K562 (cell line): ENCODE measurements at regions not wholly inside any gene's neighbourhood (a gene's known extent, or its start where the extent isn't known, plus 50 kb on each side); places are given as distances from the start of the nearest gene placed in this dataset.

Experiments
- ATAC-seq: fragments of 200-7000 bp; cut with Tn5 transposase; 3 replicates; pipeline ENCODE4 v1.9.1; 2020; ENCODE audit warnings: moderate library complexity
- BruUV-seq: library from RNA; stranded (reverse); fragments of 400-500 nt; replicated peaks from 2 replicates; lab custom pipeline; 2021; lab: Mats Ljungman, UMichigan
- CTCF ChIA-PET: fragments of 300-600 bp; formaldehyde crosslinking; extraction: SDS; loops from one replicate; lab custom pipeline; 2021; ENCODE audit warnings: low intra/inter-chr PET ratio; lab: Yijun Ruan, JAX
- POLR2A ChIA-PET: fragments of 300-600, 350-650 bp; sonication (Branson Sonifier 250); formaldehyde crosslinking; extraction: SDS; loops from one replicate; lab custom pipeline; 2021; ENCODE audit warnings: antibody characterized with exemption, inconsistent platforms; lab: Yijun Ruan, JAX
- DNase-seq, 4 experiments: peaks; one replicate each; pipeline versions ENCODE4 v3.0.0 to v3.0.0-alpha.2; 2011 to 2018; ENCODE audit warnings: low spot score in 3 of 4, mixed read lengths in 3 of 4; ENCODE audit errors: extremely low read depth in 1 of 4
- FAIRE-seq: peaks from 2 replicates; lab custom pipeline; 2011; peaks lifted over from hg19 to GRCh38; lab: Jason Lieb, UNC
- H2AFZ ChIP-seq: 2 replicates; pipeline ENCODE4 v1.6.0; 2011; ENCODE audit warnings: low read depth, low read length, control low read depth, inconsistent platforms
- H3K27ac ChIP-seq: fragments of 200-600 bp; 3 replicates; pipeline ENCODE4 v1.8.0; 2011; ENCODE audit warnings: low read depth, mild to moderate bottlenecking, control low read depth, inconsistent platforms, low read length, moderate library complexity, mixed read lengths; ENCODE audit errors: extremely low read depth
- H3K27me3 ChIP-seq, 2 experiments: fragments of 300-600 bp in 1 of 2; 2 replicates in 1 of 2; 3 replicates in 1 of 2; pipeline versions ENCODE4 v1.6.0 to v1.8.0; 2011; ENCODE audit warnings: inconsistent platforms in 2 of 2, low read length in 2 of 2, mild to moderate bottlenecking in 1 of 2, mixed read lengths in 1 of 2, moderate library complexity in 1 of 2; ENCODE audit not compliant: control insufficient read depth in 2 of 2, insufficient read depth in 2 of 2
- H3K36me3 ChIP-seq: fragments of 300-600 bp; 3 replicates; pipeline ENCODE4 v1.8.0; 2011; ENCODE audit warnings: mild to moderate bottlenecking, low read length, inconsistent platforms; ENCODE audit not compliant: control insufficient read depth, insufficient read depth
- H3K4me1 ChIP-seq, 2 experiments: fragments of 200-600 bp in 1 of 2; replicated peaks in 1 of 2; 2 replicates in 1 of 2; 3 replicates in 1 of 2; pipeline versions ENCODE4 v1.5.1 to v1.8.0; 2011; ENCODE audit warnings: inconsistent platforms in 2 of 2, low read length in 2 of 2, mild to moderate bottlenecking in 1 of 2, mixed read lengths in 1 of 2, moderate library complexity in 1 of 2; ENCODE audit not compliant: control insufficient read depth in 2 of 2, insufficient read depth in 2 of 2
- H3K4me2 ChIP-seq: 2 replicates; pipeline ENCODE4 v1.6.1; 2011; ENCODE audit warnings: low read length, control low read depth, inconsistent platforms, mixed read lengths; ENCODE audit not compliant: insufficient read depth
- H3K4me3 ChIP-seq: fragments of 200-600 bp; sonication (generic), shearing (Covaris generic); 2 replicates; pipeline ENCODE4 v1.5.1; 2016; ENCODE audit warnings: control low read depth, inconsistent platforms
- H3K79me2 ChIP-seq: fragments of 200-600 bp; 3 replicates; pipeline ENCODE4 v1.8.0; 2011; ENCODE audit warnings: low read length, inconsistent platforms; ENCODE audit not compliant: control insufficient read depth, insufficient read depth
- H3K9ac ChIP-seq, 2 experiments: 2 replicates each; pipeline versions ENCODE4 v1.6.0 to v1.6.1; 2011; ENCODE audit warnings: low read depth in 2 of 2, low read length in 2 of 2, control low read depth in 1 of 2, inconsistent platforms in 1 of 2, mild to moderate bottlenecking in 1 of 2, mixed read lengths in 1 of 2; ENCODE audit not compliant: insufficient read depth in 1 of 2
- H3K9me1 ChIP-seq: one replicate; pipeline ENCODE4 v1.6.0; 2011; ENCODE audit warnings: inconsistent platforms, mild to moderate bottlenecking, low read length, moderate library complexity; ENCODE audit not compliant: control insufficient read depth, insufficient read depth
- H3K9me3 ChIP-seq: replicated peaks from 2 replicates; pipeline ENCODE4 v1.5.1; 2011; ENCODE audit warnings: low read depth, low read length, inconsistent platforms; ENCODE audit not compliant: control insufficient read depth, insufficient read depth
- H4K20me1 ChIP-seq: replicated peaks from 2 replicates; pipeline ENCODE4 v1.6.1; 2011; ENCODE audit warnings: low read length, inconsistent platforms, mixed read lengths; ENCODE audit not compliant: control insufficient read depth, insufficient read depth
- GABPA ChIP-seq: fragments of 200-800 bp; sonication (Bioruptor generic); conservative IDR thresholded peaks from 2 replicates; pipeline ENCODE4 v1.6.1; 2016; ENCODE audit warnings: low read depth, missing genetic modification characterization, missing compliant biosample characterization
- SP1 ChIP-seq: sonication (generic); formaldehyde crosslinking; IDR thresholded peaks from 2 replicates; pipeline ENCODE4 v1.8.1; 2022; ENCODE audit warnings: mild to moderate bottlenecking, missing genetic modification reagents
- TCF3 ChIP-seq: sonication (generic); formaldehyde crosslinking; IDR thresholded peaks from 2 replicates; pipeline ENCODE4 v1.4.0; 2020; ENCODE audit warnings: mild to moderate bottlenecking, missing genetic modification reagents
- WGBS: fragments of 100-300 bp; shearing (Covaris generic); methylation state at CpG from one replicate; pipeline ENCODE4 v1.1.6; 2016; ENCODE audit warnings: low coverage, mixed read lengths; ENCODE audit not compliant: insufficient coverage; ENCODE audit errors: missing lambda C conversion rate; 5-methylcytosine and 5-hydroxymethylcytosine counted together
- in situ Hi-C: fragments of 300-500 bp; cut with MboI; formaldehyde crosslinking; loops from 4 replicates; pipeline ENCODE4 v1.15.0; 2018; ENCODE audit warnings: inconsistent platforms, mixed read lengths
- intact Hi-C: fragments of 100-400 bp; cut with micrococcal nuclease; formaldehyde crosslinking; loops from 2 replicates; pipeline ENCODE4 v1.14.2; 2022
- TF ChIP-seq, protein P1 (sequence below): fragments of 450-650 bp; IDR thresholded peaks from 2 replicates; pipeline ENCODE4 v1.7.1; 2018; ENCODE audit warnings: mild to moderate bottlenecking, low read depth; ENCODE audit not compliant: partially characterized antibody
- TF ChIP-seq, protein P2 (sequence below): fragments of 450-650 bp; IDR thresholded peaks from 2 replicates; pipeline ENCODE4 v1.6.1; 2016; ENCODE audit warnings: missing biosample characterization, missing genetic modification characterization
- TF ChIP-seq, protein P3 (sequence below): IDR thresholded peaks from 2 replicates; pipeline ENCODE4 v1.6.1; 2014; ENCODE audit warnings: antibody characterized with exemption

DNA sequence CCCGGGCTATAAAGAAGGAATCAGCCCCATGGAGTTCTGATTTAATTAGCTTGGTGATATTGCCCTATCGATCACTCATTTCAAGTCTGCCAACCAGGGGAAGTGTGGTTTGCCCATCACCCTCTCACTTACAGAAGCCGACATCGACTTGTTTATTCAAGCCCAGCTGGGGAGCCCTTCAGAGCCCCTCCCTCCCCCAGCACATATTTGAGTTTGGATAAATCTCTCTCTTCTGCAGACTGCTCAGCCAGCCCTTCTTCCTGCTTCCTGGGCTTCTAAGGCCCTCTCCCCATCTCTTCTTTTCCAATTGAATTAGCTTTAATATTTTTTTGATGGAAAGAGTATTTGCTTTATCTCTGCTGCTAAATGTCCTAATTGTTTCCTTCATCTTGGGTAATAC, 299.0 kb downstream of the MIAT start:
- intact Hi-C loops: no loop called here
- CTCF ChIA-PET: no interaction called here

More for the DNA sequence above, 299.0 kb downstream of the MIAT start:
- Histone ChIP-seq H2AFZ (no peak overlapping the region), H3K4me3 (no peak overlapping the region), H3K4me2 (no peak overlapping the region), H4K20me1 (no peaks in the 10 kb centered on the region), H3K27ac (no peak overlapping the region), H3K9me1 (no peaks in the 10 kb centered on the region), H3K9ac (no peak overlapping the region), H3K36me3 (no peaks in the 10 kb centered on the region), H3K79me2 (no peaks in the 10 kb centered on the region), H3K4me1 (no peaks in the 10 kb centered on the region), H3K27me3 (no peaks in the 10 kb centered on the region; a peak in 1 of 5 replicates), H3K9me3 (no peaks in the 10 kb centered on the region)
- no peak for TF ChIP-seq GABPA (tag)
- TF ChIP-seq, protein P1, sequence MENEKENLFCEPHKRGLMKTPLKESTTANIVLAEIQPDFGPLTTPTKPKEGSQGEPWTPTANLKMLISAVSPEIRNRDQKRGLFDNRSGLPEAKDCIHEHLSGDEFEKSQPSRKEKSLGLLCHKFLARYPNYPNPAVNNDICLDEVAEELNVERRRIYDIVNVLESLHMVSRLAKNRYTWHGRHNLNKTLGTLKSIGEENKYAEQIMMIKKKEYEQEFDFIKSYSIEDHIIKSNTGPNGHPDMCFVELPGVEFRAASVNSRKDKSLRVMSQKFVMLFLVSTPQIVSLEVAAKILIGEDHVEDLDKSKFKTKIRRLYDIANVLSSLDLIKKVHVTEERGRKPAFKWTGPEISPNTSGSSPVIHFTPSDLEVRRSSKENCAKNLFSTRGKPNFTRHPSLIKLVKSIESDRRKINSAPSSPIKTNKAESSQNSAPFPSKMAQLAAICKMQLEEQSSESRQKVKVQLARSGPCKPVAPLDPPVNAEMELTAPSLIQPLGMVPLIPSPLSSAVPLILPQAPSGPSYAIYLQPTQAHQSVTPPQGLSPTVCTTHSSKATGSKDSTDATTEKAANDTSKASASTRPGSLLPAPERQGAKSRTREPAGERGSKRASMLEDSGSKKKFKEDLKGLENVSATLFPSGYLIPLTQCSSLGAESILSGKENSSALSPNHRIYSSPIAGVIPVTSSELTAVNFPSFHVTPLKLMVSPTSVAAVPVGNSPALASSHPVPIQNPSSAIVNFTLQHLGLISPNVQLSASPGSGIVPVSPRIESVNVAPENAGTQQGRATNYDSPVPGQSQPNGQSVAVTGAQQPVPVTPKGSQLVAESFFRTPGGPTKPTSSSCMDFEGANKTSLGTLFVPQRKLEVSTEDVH: no peak
- TF ChIP-seq SP1 (CRISPR knock-in tag): no peak
- TF ChIP-seq, protein P2, sequence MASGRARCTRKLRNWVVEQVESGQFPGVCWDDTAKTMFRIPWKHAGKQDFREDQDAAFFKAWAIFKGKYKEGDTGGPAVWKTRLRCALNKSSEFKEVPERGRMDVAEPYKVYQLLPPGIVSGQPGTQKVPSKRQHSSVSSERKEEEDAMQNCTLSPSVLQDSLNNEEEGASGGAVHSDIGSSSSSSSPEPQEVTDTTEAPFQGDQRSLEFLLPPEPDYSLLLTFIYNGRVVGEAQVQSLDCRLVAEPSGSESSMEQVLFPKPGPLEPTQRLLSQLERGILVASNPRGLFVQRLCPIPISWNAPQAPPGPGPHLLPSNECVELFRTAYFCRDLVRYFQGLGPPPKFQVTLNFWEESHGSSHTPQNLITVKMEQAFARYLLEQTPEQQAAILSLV (tag): no peak
- TF ChIP-seq, protein P3, sequence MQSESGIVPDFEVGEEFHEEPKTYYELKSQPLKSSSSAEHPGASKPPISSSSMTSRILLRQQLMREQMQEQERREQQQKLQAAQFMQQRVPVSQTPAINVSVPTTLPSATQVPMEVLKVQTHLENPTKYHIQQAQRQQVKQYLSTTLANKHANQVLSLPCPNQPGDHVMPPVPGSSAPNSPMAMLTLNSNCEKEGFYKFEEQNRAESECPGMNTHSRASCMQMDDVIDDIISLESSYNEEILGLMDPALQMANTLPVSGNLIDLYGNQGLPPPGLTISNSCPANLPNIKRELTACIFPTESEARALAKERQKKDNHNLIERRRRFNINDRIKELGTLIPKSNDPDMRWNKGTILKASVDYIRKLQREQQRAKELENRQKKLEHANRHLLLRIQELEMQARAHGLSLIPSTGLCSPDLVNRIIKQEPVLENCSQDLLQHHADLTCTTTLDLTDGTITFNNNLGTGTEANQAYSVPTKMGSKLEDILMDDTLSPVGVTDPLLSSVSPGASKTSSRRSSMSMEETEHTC: no peak
- TF ChIP-seq TCF3 (CRISPR knock-in tag): no peak
- DNase-seq (no peak), FAIRE-seq (no peak), ATAC-seq (no peak)
- 0% methylated on average over 4 of the region's 4 CpGs for WGBS
- in situ Hi-C loops: no loop called here
- BruUV-seq: no TSS peak
- POLR2A ChIA-PET: no interaction called here
